ENCODE measurements at regions not wholly inside any gene's neighbourhood (a gene's known extent, or its start where the extent isn't known, plus 50 kb on each side); places are given as distances from the start of the nearest gene placed in this dataset.

DNA sequence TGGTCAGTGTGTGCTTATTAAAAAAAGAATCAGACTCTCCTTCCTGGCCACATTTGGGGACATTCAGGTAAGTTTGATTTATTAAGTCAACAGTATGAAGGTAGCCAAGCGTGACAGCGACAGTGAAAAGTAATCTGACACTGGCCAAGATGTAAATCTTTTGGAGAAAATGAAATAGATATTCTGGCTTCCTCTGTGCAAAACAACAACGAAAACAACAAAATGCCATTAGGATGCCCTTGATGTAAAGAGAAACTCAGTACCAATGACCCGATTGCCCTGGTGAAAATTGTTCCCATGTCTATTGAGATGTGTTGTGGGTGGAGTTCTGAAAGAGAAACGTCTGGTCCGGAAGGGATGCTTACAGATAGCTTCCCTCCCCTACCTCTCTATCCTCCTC lies 267.8 kb downstream of the MAT2B start:
- Histone ChIP-seq H3K9me3 (no peaks in the 10 kb centered on the region), H3K27ac (no peak overlapping the region), H3K27me3 (replicated peaks in 1 of 7) (no peaks in the 10 kb centered on the region), H3K4me3 (no peak overlapping the region), H3K4me1 (no peaks in the 10 kb centered on the region), H3K36me3 (no peaks in the 10 kb centered on the region)
- whole genome bisulfite sequencing, 5 donors: 75 to 89% (median 80%) methylated on average over 6 of the region's 6 CpGs
- TF ChIP-seq POLR2A (IDR thresholded peaks at IDR 0.05) (no peak), POLR2AphosphoS5 (IDR thresholded peaks at IDR 0.05) (no peak)
- TF ChIP-seq, protein P1, sequence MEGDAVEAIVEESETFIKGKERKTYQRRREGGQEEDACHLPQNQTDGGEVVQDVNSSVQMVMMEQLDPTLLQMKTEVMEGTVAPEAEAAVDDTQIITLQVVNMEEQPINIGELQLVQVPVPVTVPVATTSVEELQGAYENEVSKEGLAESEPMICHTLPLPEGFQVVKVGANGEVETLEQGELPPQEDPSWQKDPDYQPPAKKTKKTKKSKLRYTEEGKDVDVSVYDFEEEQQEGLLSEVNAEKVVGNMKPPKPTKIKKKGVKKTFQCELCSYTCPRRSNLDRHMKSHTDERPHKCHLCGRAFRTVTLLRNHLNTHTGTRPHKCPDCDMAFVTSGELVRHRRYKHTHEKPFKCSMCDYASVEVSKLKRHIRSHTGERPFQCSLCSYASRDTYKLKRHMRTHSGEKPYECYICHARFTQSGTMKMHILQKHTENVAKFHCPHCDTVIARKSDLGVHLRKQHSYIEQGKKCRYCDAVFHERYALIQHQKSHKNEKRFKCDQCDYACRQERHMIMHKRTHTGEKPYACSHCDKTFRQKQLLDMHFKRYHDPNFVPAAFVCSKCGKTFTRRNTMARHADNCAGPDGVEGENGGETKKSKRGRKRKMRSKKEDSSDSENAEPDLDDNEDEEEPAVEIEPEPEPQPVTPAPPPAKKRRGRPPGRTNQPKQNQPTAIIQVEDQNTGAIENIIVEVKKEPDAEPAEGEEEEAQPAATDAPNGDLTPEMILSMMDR (IDR thresholded peaks at IDR 0.05 in 8 of 11, conservative IDR thresholded peaks at IDR 0.05 in 3 of 11): no peak
- DNase-seq: no peak
- intact Hi-C loops (cut with DNase I; ENCODE audit: low total_unique reads): no loop called here

DNA sequence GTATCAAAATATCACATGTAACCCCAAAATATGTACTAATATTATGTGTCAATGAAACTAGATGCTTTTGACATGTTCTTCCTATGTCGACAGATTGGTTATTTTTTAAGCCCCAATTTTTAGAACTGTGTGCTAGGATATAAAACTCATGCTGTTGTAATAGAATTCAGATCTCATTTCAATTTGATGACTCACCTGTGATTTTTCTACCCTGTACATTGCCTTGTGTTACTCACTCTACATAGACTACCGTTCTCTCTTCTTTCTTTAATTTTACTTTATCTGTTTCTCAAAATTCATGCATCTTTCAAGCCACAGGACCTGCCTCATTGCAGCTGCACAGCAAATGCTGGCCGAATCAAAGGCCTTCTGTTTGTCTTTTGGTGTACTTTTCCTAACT lies 284.5 kb downstream of the MAT2B start:
- intact Hi-C loops (cut with DNase I; ENCODE audit: low total_unique reads): no loop called here
- H3K27me3 ChIP-seq (replicated peaks in 1 of 7): no peaks in the 10 kb centered on the region
- no peak overlapping the region for H3K4me3 ChIP-seq
- no peak for DNase-seq
- H3K4me1 ChIP-seq: no peaks in the 10 kb centered on the region
- TF ChIP-seq, protein P1 (IDR thresholded peaks at IDR 0.05 in 8 of 11, conservative IDR thresholded peaks at IDR 0.05 in 3 of 11): no peak
- TF ChIP-seq POLR2AphosphoS5 (IDR thresholded peaks at IDR 0.05) (no peak), POLR2A (IDR thresholded peaks at IDR 0.05) (no peak)
- no peak overlapping the region for H3K27ac ChIP-seq
- peaks cover 0 to 18% (median 2%) of the 10 kb centered on the region in 8 donors for H3K9me3 ChIP-seq
- no peaks in the 10 kb centered on the region for H3K36me3 ChIP-seq
- WGBS, 5 donors: 76 to 89% (median 83%) methylated on average over 3 of the region's 3 CpGs

DNA sequence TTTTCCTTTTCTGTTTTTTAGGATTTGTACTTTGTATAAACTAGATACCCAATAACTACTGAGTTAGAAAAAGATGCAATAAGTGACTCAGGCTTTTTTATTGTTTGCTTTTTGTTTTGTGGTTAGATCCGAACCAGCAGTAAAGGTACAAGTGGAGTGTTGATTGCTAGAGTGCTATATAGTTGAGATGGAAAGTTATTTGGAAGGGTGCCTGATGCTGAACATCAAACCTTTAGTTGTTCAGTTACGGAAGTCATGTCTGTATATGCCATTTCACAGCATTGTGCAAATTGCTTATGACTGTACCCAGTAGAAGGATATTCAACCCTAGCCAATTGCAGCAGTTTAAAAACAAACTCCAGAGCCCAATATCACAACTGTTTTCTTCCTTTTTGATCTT lies 285.1 kb downstream of the MAT2B start:
- H3K27me3 ChIP-seq (replicated peaks in 1 of 7): no peaks in the 10 kb centered on the region
- H3K27ac ChIP-seq: no peak overlapping the region
- no peak for DNase-seq
- intact Hi-C loops (cut with DNase I; ENCODE audit: low total_unique reads): no loop called here
- no peak for TF ChIP-seq POLR2AphosphoS5 (IDR thresholded peaks at IDR 0.05)
- no peak for TF ChIP-seq POLR2A (IDR thresholded peaks at IDR 0.05)
- TF ChIP-seq, protein P1 (IDR thresholded peaks at IDR 0.05 in 8 of 11, conservative IDR thresholded peaks at IDR 0.05 in 3 of 11): no peak
- H3K4me1 ChIP-seq: no peaks in the 10 kb centered on the region
- H3K4me3 ChIP-seq: no peak overlapping the region
- no peaks in the 10 kb centered on the region for H3K36me3 ChIP-seq
- H3K9me3 ChIP-seq: peaks cover 0 to 14% (median 2%) of the 10 kb centered on the region in 8 donors
- 80 to 96% (median 86%) methylated on average over 2 of the region's 2 CpGs for WGBS, 5 donors

DNA sequence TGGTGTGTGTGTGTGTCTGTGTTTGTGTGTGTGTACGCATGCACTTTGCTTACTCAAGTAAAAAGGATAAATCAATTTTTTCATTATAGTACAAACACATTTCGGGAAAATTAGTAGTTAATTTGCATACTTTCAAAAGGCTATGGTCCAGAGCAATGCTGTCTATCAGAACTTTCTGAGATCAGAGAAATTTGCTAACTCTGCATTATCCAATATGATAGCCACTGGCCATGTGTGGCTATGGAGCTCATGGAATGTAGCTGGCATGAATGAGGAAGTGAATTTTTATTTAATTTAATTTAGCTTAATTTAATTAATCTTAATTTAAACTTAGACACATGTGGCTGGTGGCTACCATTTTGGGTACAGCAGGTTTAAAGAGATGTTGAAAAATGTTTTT lies 289.6 kb downstream of the MAT2B start:
- H3K36me3 ChIP-seq: no peaks in the 10 kb centered on the region
- no peak for DNase-seq
- 90 to 93% (median 91%) methylated on average over 2 of the region's 2 CpGs for WGBS, 5 donors
- no peaks in the 10 kb centered on the region for H3K27me3 ChIP-seq (replicated peaks in 1 of 7)
- H3K4me3 ChIP-seq: no peak overlapping the region
- no peaks in the 10 kb centered on the region for H3K4me1 ChIP-seq
- H3K27ac ChIP-seq: no peak overlapping the region
- intact Hi-C loops (cut with DNase I; ENCODE audit: low total_unique reads): no loop called here
- TF ChIP-seq POLR2AphosphoS5 (IDR thresholded peaks at IDR 0.05) (no peak), POLR2A (IDR thresholded peaks at IDR 0.05) (no peak)
- TF ChIP-seq, protein P1 (IDR thresholded peaks at IDR 0.05 in 8 of 11, conservative IDR thresholded peaks at IDR 0.05 in 3 of 11): no peak
- H3K9me3 ChIP-seq: no peaks in the 10 kb centered on the region
